Epithelial cell of proximal tubule (primary cell): ENCODE measurements at regions not wholly inside any gene's neighbourhood (a gene's known extent, or its start where the extent isn't known, plus 50 kb on each side); places are given as distances from the start of the nearest gene placed in this dataset.

ENCODE experiments used
- DNase-seq: peaks from one replicate; pipeline ENCODE4 v3.0.0-alpha.2; 2011; ENCODE audit warnings: low read depth
- H3K4me3 ChIP-seq: 2 replicates; pipeline ENCODE4 v1.5.1; 2011; ENCODE audit warnings: low read depth, mild to moderate bottlenecking, low read length
- CTCF ChIP-seq: conservative IDR thresholded peaks from 2 replicates; pipeline ENCODE4 v1.5.1; 2012; ENCODE audit warnings: low read depth, mild to moderate bottlenecking, low read length

GRCh38 chr20:57111028-57111373 lies 155.4 kb downstream of the BMP7 start:
- no peak for TF ChIP-seq CTCF
- H3K4me3 ChIP-seq: no peak overlapping the region
- no peak for DNase-seq

- H3K4me3 ChIP-seq: no peak overlapping the region
- no peak for TF ChIP-seq CTCF
- DNase-seq: no peak
These were observed 154.0 kb downstream of the BMP7 start for GRCh38 chr20:57112448-57112847.

DNA sequence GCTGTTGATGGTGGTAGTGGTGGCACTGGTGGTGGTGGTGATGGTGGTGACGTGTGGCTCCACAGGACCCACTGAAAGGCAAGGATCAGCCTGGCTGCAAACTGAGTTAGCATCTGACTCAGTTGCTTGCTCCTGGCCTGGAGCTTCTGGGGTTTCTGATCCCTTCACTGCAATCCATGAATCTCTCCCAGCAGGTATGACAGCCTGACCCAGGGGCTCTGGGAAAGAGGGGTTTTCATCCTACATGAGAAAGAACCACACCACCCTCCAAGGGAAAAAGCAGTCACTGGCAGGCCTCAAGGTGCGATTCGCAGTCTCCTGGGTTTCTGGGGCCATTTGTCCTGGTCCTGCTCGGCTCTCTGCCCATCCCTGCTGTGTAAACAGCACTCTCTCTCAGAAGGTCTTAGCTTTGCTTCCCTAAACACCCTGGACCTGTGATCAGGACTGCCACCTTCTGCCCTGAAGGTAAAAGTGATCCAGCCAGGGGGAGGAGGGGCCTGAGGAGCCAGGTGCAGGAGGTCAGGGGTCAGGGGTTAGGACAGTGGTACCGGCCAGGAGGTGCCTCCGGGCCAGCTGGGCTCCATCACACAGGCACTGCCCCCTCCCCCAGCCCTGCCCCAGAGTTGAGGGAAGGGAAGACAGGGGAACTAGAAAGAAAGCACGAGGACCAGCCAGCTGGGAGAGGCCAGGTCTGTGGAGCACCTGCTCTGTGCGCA lies 152.0 kb downstream of the BMP7 start:
- no peak for DNase-seq
- TF ChIP-seq CTCF: no peak
- no peak overlapping the region for H3K4me3 ChIP-seq

DNA sequence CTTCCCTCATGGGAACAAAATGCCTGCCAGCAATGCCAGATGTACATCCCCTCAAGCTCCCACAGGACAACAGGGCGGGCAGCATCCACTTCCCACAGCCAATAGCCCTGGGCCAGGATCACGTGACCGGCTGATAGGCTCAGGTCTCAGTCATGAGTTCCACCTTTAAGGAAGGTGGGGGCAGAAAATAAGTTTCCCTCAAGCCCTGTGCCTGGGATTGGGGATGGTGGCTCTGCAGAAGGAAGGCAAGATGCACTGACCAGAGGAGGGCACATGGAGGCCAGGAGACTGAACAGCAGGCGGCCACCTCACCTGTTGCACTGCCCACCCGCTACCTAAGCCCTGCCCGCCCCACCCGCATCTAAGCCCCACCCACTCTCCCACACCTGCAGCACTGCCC lies 149.1 kb downstream of the BMP7 start:
- TF ChIP-seq CTCF: no peak

GRCh38 chr20:57118107-57118769 lies 148.2 kb downstream of the BMP7 start:
- TF ChIP-seq CTCF: no peak
- no peak for DNase-seq
- no peak overlapping the region for H3K4me3 ChIP-seq

More for the DNA sequence above, 149.1 kb downstream of the BMP7 start:
- DNase-seq: no peak
- H3K4me3 ChIP-seq: no peak overlapping the region
